Activated CD8-positive, alpha-beta memory T cell treated with anti-CD3 and anti-CD28 coated beads for 4 hours (primary cell): ENCODE measurements at regions not wholly inside any gene's neighbourhood (a gene's known extent, or its start where the extent isn't known, plus 50 kb on each side); places are given as distances from the start of the nearest gene placed in this dataset.

Experiments
- DNase-seq, 2 donors: peaks; one replicate each; pipeline ENCODE4 v3.0.0-alpha.2; 2020; ENCODE audit warnings: low read depth in 2 of 2

- no peak for DNase-seq
These were observed 49.7 kb upstream of the BHLHE23 start for GRCh38 chr20:63056236-63057170.
